GM18519 (cell line): ENCODE measurements at regions not wholly inside any gene's neighbourhood (a gene's known extent, or its start where the extent isn't known, plus 50 kb on each side); places are given as distances from the start of the nearest gene placed in this dataset.

ENCODE experiments used
- ATAC-seq: cut with Tn5 transposase; IDR thresholded peaks from one replicate; pipeline ENCODE4 v1.9.1; 2021; ENCODE audit warnings: mild to moderate bottlenecking, moderate library complexity; ENCODE audit not compliant: unreplicated experiment, low FRiP score

- ATAC-seq, result no peak
Measured at GRCh38 chr6:80402266-80402665, 295.8 kb downstream of the BCKDHB start.
